GM03348 (cell line): ENCODE measurements at regions not wholly inside any gene's neighbourhood (a gene's known extent, or its start where the extent isn't known, plus 50 kb on each side); places are given as distances from the start of the nearest gene placed in this dataset.
"Not testable (repeated sequence)": the region's sequence is repeated elsewhere in the genome, so short reads cannot be mapped to it uniquely, and the experiment has no call there.

ENCODE experiments used
- DNase-seq: peaks from one replicate; pipeline ENCODE4 v3.0.0; 2012; ENCODE audit warnings: low spot score

- DNase-seq = not testable (repeated sequence)
Observed at GRCh38 chr9:42377530-42378417, 194.3 kb downstream of the SPATA31A6 start.

- DNase-seq = no peak
Observed at GRCh38 chr9:42378418-42378815, 195.0 kb downstream of the SPATA31A6 start.

GRCh38 chr9:42379602-42380001 is 196.1 kb downstream of the SPATA31A6 start:
- not testable (repeated sequence) for DNase-seq

- not testable (repeated sequence) for DNase-seq
Observed at GRCh38 chr9:42384585-42384984, 201.1 kb downstream of the SPATA31A6 start.

GRCh38 chr9:42385574-42386120 is 202.2 kb downstream of the SPATA31A6 start:
- not testable (repeated sequence) for DNase-seq

- no peak for DNase-seq
Observed at GRCh38 chr9:42386477-42386876, 203.0 kb downstream of the SPATA31A6 start.

GRCh38 chr9:42388146-42388690 is 204.8 kb downstream of the SPATA31A6 start:
- no peak for DNase-seq

GRCh38 chr9:42388846-42389245 is 205.4 kb downstream of the SPATA31A6 start:
- no peak for DNase-seq

- DNase-seq = not testable (repeated sequence)
Observed at GRCh38 chr9:42392773-42393455, 209.5 kb downstream of the SPATA31A6 start.

- DNase-seq = no peak
Observed at GRCh38 chr9:42396318-42396717, 212.9 kb downstream of the SPATA31A6 start.

- not testable (repeated sequence) for DNase-seq
Observed at GRCh38 chr9:42397336-42397735, 213.9 kb downstream of the SPATA31A6 start.

- DNase-seq = not testable (repeated sequence)
Observed at GRCh38 chr9:42402919-42403318, 219.5 kb downstream of the SPATA31A6 start.

GRCh38 chr9:42409581-42409980 is 226.1 kb downstream of the SPATA31A6 start:
- not testable (repeated sequence) for DNase-seq

GRCh38 chr9:42412354-42412753 is 228.9 kb downstream of the SPATA31A6 start:
- DNase-seq = not testable (repeated sequence)

GRCh38 chr9:42414865-42415264 is 231.4 kb downstream of the SPATA31A6 start:
- DNase-seq = not testable (repeated sequence)

GRCh38 chr9:42419652-42420051 is 236.2 kb downstream of the SPATA31A6 start:
- not testable (repeated sequence) for DNase-seq

GRCh38 chr9:42420324-42420723 is 236.9 kb downstream of the SPATA31A6 start:
- not testable (repeated sequence) for DNase-seq

- DNase-seq = not testable (repeated sequence)
Observed at GRCh38 chr9:42421630-42422029, 238.2 kb downstream of the SPATA31A6 start.

- DNase-seq = not testable (repeated sequence)
Observed at GRCh38 chr9:42430674-42431615, 247.5 kb downstream of the SPATA31A6 start.

- DNase-seq = not testable (repeated sequence)
Observed at GRCh38 chr9:42431616-42432010, 248.2 kb downstream of the SPATA31A6 start.
